ENCODE measurements at regions not wholly inside any gene's neighbourhood (a gene's known extent, or its start where the extent isn't known, plus 50 kb on each side); places are given as distances from the start of the nearest gene placed in this dataset.

DNA sequence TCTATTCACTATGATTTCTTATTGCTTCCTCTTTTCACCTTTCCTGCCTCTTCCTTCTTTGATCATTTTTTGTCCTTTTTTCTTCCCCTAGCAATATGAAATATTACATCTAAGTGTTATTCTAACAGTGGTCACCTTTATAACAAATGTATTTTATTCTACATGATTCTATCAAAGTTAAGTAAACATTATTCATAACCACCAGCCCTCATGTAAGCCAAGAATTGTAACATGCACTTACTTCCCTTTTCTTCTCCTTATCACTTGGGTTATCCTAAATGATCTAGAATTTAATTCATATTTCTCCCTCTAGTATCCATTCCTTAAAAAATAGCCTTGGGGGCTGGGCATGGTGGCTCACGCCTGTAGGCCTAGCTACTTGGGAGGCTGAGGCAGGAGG, 88.3 kb upstream of the SLC22A23 start:
- Histone ChIP-seq H3K9me3 (no peaks in the 10 kb centered on the region), H3K27ac (no peak overlapping the region), H3K4me3 (no peak overlapping the region), H3K4me1 (replicated peaks) (no peaks in the 10 kb centered on the region), H3K36me3 (no peaks in the 10 kb centered on the region), H3K27me3 (replicated peaks; ENCODE audit: insufficient read depth) (no peaks in the 10 kb centered on the region)
- no peak for TF ChIP-seq POLR2A (IDR thresholded peaks at IDR 0.05)
- TF ChIP-seq, protein P1, sequence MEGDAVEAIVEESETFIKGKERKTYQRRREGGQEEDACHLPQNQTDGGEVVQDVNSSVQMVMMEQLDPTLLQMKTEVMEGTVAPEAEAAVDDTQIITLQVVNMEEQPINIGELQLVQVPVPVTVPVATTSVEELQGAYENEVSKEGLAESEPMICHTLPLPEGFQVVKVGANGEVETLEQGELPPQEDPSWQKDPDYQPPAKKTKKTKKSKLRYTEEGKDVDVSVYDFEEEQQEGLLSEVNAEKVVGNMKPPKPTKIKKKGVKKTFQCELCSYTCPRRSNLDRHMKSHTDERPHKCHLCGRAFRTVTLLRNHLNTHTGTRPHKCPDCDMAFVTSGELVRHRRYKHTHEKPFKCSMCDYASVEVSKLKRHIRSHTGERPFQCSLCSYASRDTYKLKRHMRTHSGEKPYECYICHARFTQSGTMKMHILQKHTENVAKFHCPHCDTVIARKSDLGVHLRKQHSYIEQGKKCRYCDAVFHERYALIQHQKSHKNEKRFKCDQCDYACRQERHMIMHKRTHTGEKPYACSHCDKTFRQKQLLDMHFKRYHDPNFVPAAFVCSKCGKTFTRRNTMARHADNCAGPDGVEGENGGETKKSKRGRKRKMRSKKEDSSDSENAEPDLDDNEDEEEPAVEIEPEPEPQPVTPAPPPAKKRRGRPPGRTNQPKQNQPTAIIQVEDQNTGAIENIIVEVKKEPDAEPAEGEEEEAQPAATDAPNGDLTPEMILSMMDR (IDR thresholded peaks at IDR 0.05) = no peak
- intact Hi-C loops (cut with DNase I) = no loop called here
- 96% methylated on average over 1 of the region's 1 CpG for WGBS
- no peak for DNase-seq (ENCODE audit: low spot score)

DNA sequence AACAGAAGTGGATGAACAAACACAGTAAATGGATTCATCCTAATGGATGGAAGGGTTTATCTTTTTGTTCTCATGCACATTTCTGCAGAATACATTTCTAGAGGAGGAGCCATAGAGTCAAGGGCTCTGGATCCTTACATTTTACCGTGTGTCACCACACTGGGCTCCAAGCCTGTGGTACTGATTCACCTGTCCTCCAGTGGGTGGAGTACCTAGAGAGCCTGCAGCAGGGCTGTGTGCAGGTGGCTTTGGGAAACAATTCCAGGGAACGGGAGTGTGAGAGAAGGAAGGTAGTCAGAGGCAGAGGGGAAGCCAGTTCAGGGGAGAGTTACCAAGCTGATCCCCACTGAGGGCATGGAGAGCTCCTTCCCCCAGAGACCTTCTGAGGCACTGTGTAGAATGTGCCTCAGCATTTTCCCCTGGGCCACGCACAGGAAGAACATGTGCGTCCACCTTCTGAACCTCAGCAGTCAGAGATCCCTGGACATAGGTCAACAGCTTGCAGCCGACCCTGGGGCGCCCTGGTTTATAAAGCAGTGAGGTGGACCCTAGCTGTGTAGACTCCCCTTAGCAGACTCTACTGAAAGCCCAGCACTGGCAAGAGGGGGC, 85.3 kb upstream of the SLC22A23 start:
- H3K27ac ChIP-seq = no peak overlapping the region
- no peaks in the 10 kb centered on the region for H3K27me3 ChIP-seq (replicated peaks; ENCODE audit: insufficient read depth)
- no peak overlapping the region for H3K4me3 ChIP-seq
- TF ChIP-seq POLR2AphosphoS5 (IDR thresholded peaks at IDR 0.05) (no peak), POLR2A (IDR thresholded peaks at IDR 0.05) (no peak)
- TF ChIP-seq, protein P1 (IDR thresholded peaks at IDR 0.05) = no peak
- H3K36me3 ChIP-seq = no peaks in the 10 kb centered on the region
- H3K4me1 ChIP-seq (replicated peaks) = no peaks in the 10 kb centered on the region
- intact Hi-C loops (cut with DNase I) = no loop called here
- 95% methylated on average over 6 of the region's 6 CpGs for WGBS
- no peaks in the 10 kb centered on the region for H3K9me3 ChIP-seq
- no peak for DNase-seq (ENCODE audit: low spot score)

DNA sequence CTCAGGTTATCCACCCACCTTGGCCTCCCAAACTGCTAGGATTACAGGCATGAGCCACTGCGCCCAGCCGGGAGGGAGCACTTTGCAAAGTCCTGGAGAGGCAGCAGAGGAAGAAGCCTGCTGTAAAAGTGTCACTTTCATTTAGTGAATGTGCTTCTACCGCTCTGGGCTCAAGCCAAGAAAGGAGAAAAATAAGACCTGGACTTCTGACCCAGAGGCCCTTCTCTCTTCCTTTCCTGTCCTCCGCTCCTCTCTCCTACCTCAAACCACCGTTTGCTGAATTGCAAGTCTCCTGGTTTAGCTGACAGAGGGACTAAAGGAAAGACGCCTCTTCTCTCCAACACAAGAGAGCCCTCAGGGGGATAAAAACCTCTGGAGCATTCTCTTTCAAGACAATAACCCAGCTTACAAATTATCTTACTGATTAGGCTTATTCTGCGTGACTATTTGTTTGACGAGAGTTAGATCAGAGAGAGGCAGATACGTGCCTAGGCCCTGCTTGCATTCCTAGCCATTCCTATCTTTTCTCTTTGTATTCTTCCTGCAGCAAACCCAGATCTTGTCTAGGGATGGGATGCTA, 84.2 kb upstream of the SLC22A23 start:
- TF ChIP-seq POLR2A (IDR thresholded peaks at IDR 0.05) (no peak), POLR2AphosphoS5 (IDR thresholded peaks at IDR 0.05) (no peak)
- TF ChIP-seq, protein P1 (IDR thresholded peaks at IDR 0.05) = no peak
- no peak overlapping the region for H3K4me3 ChIP-seq
- no peak for DNase-seq (ENCODE audit: low spot score)
- H3K27me3 ChIP-seq (replicated peaks; ENCODE audit: insufficient read depth) = no peaks in the 10 kb centered on the region
- no peak overlapping the region for H3K27ac ChIP-seq
- intact Hi-C loops (cut with DNase I) = no loop called here
- no peaks in the 10 kb centered on the region for H3K4me1 ChIP-seq (replicated peaks)
- WGBS = 53% methylated on average over 9 of the region's 9 CpGs
- H3K9me3 ChIP-seq = no peaks in the 10 kb centered on the region
- no peaks in the 10 kb centered on the region for H3K36me3 ChIP-seq

DNA sequence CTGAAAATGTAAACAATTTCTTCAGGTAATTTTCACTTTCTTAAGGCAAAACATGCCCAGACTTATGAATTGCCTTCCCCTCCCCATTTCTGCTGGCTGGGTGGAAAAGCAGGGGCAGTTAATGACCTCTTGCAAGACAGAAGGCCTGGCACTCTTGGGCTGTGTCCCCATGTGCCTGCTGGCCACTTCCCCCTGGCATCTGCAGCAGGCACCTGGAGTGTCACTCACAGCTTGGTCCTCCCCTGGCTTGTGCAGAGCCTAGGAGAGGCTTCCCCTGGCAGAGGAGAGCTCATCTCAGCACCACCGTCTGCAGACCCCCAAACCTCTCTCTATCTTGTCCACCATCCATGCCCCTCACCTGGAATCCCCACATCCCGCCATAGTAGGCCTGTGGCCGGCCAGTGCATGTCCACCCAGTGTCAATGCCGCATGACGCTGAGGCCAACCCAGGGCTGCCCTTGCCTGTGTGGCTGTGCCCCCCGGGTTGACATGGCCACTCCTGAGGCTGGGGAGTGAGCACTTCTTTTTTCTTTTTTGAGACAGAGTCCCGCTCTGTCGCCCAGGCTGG, 83.5 kb upstream of the SLC22A23 start:
- H3K9me3 ChIP-seq = no peaks in the 10 kb centered on the region
- H3K27ac ChIP-seq = no peak overlapping the region
- no peaks in the 10 kb centered on the region for H3K27me3 ChIP-seq (replicated peaks; ENCODE audit: insufficient read depth)
- H3K4me1 ChIP-seq (replicated peaks) = no peaks in the 10 kb centered on the region
- intact Hi-C loops (cut with DNase I) = no loop called here
- TF ChIP-seq POLR2A (IDR thresholded peaks at IDR 0.05) (no peak), POLR2AphosphoS5 (IDR thresholded peaks at IDR 0.05) (no peak)
- TF ChIP-seq, protein P1 (IDR thresholded peaks at IDR 0.05) = no peak
- DNase-seq (ENCODE audit: low spot score) = no peak
- 97% methylated on average over 8 of the region's 8 CpGs for WGBS
- H3K4me3 ChIP-seq = no peak overlapping the region
- no peaks in the 10 kb centered on the region for H3K36me3 ChIP-seq

DNA sequence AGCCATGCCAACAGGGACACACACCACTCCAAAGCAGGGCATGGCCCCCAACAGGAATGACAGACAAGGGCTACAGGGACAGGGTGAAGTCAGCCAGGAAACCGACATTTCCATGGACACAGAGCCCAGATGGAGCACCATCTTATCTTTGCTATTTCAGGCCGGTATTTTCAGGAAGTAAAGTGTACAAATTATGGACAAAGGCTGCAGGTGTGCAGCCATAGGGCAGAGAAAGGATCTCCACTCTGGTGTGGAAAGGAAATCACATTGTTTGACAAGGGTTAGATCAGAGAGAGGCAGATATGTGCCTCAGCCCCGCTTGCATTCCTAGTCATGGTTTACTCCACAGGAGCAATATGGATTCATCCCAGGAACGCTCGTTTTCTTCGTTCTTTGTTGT, 81.7 kb upstream of the SLC22A23 start:
- intact Hi-C loops (cut with DNase I) = no loop called here
- Histone ChIP-seq H3K9me3 (no peaks in the 10 kb centered on the region), H3K27ac (no peak overlapping the region), H3K27me3 (replicated peaks; ENCODE audit: insufficient read depth) (no peaks in the 10 kb centered on the region), H3K4me3 (no peak overlapping the region), H3K4me1 (replicated peaks) (no peaks in the 10 kb centered on the region), H3K36me3 (no peaks in the 10 kb centered on the region)
- WGBS = 86% methylated on average over 6 of the region's 6 CpGs
- TF ChIP-seq POLR2AphosphoS5 (IDR thresholded peaks at IDR 0.05) (no peak), POLR2A (IDR thresholded peaks at IDR 0.05) (no peak)
- TF ChIP-seq, protein P1 (IDR thresholded peaks at IDR 0.05) = no peak
- DNase-seq (ENCODE audit: low spot score) = no peak

Data from prostate gland (tissue), 2 donors.